HepG2 (cell line): ENCODE measurements at regions not wholly inside any gene's neighbourhood (a gene's known extent, or its start where the extent isn't known, plus 50 kb on each side); places are given as distances from the start of the nearest gene placed in this dataset.

Source experiments
- ADNP ChIP-seq: sonication (generic); formaldehyde crosslinking; IDR thresholded peaks from 2 replicates; pipeline ENCODE4 v1.4.0; 2020; ENCODE audit warnings: missing genetic modification reagents
- FOXO4 ChIP-seq: sonication (generic); formaldehyde crosslinking; conservative IDR thresholded peaks from 2 replicates; pipeline ENCODE4 v1.8.1; 2023; ENCODE audit warnings: missing genetic modification reagents
- GABPA ChIP-seq, 2 experiments: IDR thresholded peaks; 2 replicates each; pipeline ENCODE4 v1.6.1; 2011 to 2016; ENCODE audit warnings: low read depth in 2 of 2, low read length in 1 of 2, missing biosample characterization in 1 of 2, missing genetic modification characterization in 1 of 2
- MED1 ChIP-seq: sonication (generic); formaldehyde crosslinking; IDR thresholded peaks from 2 replicates; pipeline ENCODE4 v1.4.0; 2020; ENCODE audit warnings: missing genetic modification reagents
- POLR2A ChIP-seq, 2 experiments: IDR thresholded peaks; 2 replicates each; pipeline ENCODE4 v1.6.1; 2011; ENCODE audit warnings: low read depth in 2 of 2, low read length in 2 of 2, mild to moderate bottlenecking in 1 of 2, moderate library complexity in 1 of 2; ENCODE audit not compliant: insufficient read depth in 1 of 2
- SOX6 ChIP-seq, 2 experiments: fragments of 450-650 bp in 1 of 2; sonication (generic) in 1 of 2; formaldehyde crosslinking in 1 of 2; IDR thresholded peaks; 2 replicates each; pipeline versions ENCODE4 v1.4.0 to v1.6.1; 2017 to 2020; ENCODE audit warnings: antibody characterized with exemption in 1 of 2, mild to moderate bottlenecking in 1 of 2, missing genetic modification reagents in 1 of 2
- TEAD2 ChIP-seq: sonication (generic); formaldehyde crosslinking; IDR thresholded peaks from 2 replicates; pipeline ENCODE4 v1.9.0; 2021; ENCODE audit warnings: missing genetic modification reagents
- ZNF430 ChIP-seq: sonication (generic); formaldehyde crosslinking; IDR thresholded peaks from 2 replicates; pipeline ENCODE4 v1.9.0; 2021; ENCODE audit warnings: mild to moderate bottlenecking, missing genetic modification reagents
- ZNF619 ChIP-seq: sonication (generic); formaldehyde crosslinking; IDR thresholded peaks from 2 replicates; pipeline ENCODE4 v1.4.0; 2020; ENCODE audit warnings: mild to moderate bottlenecking, missing genetic modification reagents
- ZNF652 ChIP-seq: IDR thresholded peaks from 2 replicates; pipeline ENCODE4 v1.6.1; 2016; ENCODE audit warnings: low read depth, borderline replicate concordance
- ZNF674 ChIP-seq: sonication (generic); formaldehyde crosslinking; IDR thresholded peaks from 2 replicates; pipeline ENCODE4 v1.5.0; 2020; ENCODE audit warnings: low read depth, mild to moderate bottlenecking, missing genetic modification reagents
- TF ChIP-seq, protein P1 (sequence below): sonication (generic); formaldehyde crosslinking; IDR thresholded peaks from 2 replicates; pipeline ENCODE4 v1.8.1; 2023; ENCODE audit warnings: mild to moderate bottlenecking, inconsistent platforms, moderate library complexity, missing genetic modification reagents, borderline replicate concordance

DNA sequence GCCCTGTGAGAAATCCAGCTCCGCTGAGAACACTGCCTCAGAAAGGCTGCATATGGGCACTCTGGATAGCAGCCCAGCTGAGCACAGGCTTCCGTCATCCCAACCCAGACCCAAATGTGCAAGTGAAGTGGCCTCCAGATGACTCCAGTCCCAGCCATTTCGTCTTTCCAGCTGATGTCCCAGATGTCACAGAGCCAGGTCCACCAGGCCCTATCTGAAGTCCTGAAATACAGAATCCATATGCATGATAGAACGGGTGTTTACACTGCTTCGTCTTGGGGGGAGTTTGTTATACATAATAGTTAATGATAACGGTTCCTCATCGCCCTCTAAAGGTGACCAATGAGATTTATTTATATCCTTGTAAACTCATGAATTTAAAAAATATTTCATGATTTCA, 72.6 kb upstream of the TRIM2 start:
- TF ChIP-seq FOXO4 (CRISPR knock-in tag) = no peak
- no peak for TF ChIP-seq TEAD2
- no peak for TF ChIP-seq SOX6 (IDR thresholded peaks at IDR 0.05)
- no peak for TF ChIP-seq SOX6 (CRISPR knock-in tag; IDR thresholded peaks at IDR 0.05)
- TF ChIP-seq ZNF619 (CRISPR knock-in tag) = no peak
- TF ChIP-seq ADNP = no peak
- no peak for TF ChIP-seq ZNF674 (CRISPR knock-in tag)
- TF ChIP-seq ZNF652 (CRISPR knock-in tag) = no peak
- no peak for TF ChIP-seq GABPA (IDR thresholded peaks at IDR 0.05; ENCODE audit: low read depth, low read length)
- no peak for TF ChIP-seq GABPA (CRISPR knock-in tag; IDR thresholded peaks at IDR 0.05; ENCODE audit: low read depth)
- no peak for TF ChIP-seq ZNF430 (CRISPR knock-in tag)
- no peak for TF ChIP-seq POLR2A (IDR thresholded peaks at IDR 0.05; ENCODE audit: insufficient read depth in 1 of 2, low read depth in 2 of 2, low read length in 2 of 2)
- TF ChIP-seq, protein P1, sequence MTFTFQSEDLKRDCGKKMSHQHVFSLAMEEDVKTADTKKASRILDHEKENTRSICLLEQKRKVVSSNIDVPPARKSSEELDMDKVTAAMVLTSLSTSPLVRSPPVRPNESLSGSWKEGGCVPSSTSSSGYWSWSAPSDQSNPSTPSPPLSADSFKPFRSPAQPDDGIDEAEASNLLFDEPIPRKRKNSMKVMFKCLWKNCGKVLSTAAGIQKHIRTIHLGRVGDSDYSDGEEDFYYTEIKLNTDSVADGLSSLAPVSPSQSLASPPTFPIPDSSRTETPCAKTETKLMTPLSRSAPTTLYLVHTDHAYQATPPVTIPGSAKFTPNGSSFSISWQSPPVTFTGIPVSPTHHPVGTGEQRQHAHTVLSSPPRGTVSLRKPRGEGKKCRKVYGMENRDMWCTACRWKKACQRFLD = no peak
- no peak for TF ChIP-seq MED1 (CRISPR knock-in tag)
